22Rv1 (cell line): ENCODE measurements at regions not wholly inside any gene's neighbourhood (a gene's known extent, or its start where the extent isn't known, plus 50 kb on each side); places are given as distances from the start of the nearest gene placed in this dataset.

Experiments used
- H3K27ac ChIP-seq: fragments of 450-650 bp; 2 replicates; pipeline ENCODE4 v1.5.1; 2017
- CTCF ChIP-seq: fragments of 450-650 bp; IDR thresholded peaks from 2 replicates; pipeline ENCODE4 v1.5.1; 2017; ENCODE audit warnings: mild to moderate bottlenecking
- ZFX ChIP-seq: fragments of 450-650 bp; IDR thresholded peaks from 2 replicates; pipeline ENCODE4 v1.6.1; 2017; ENCODE audit warnings: antibody characterized with exemption, borderline replicate concordance

- TF ChIP-seq ZFX, result no peak
- TF ChIP-seq CTCF, result no peak
- H3K27ac ChIP-seq, result no peak overlapping the region
These were observed 86.3 kb upstream of the MAML3 start for GRCh38 chr4:140240237-140240636.

- peak overlapping the region; percentile 98 for H3K27ac ChIP-seq
These were observed 85.3 kb upstream of the MAML3 start for GRCh38 chr4:140239311-140239710.

GRCh38 chr4:140238351-140239056 is 84.5 kb upstream of the MAML3 start:
- peak overlapping the region; percentile 98 for H3K27ac ChIP-seq
- TF ChIP-seq ZFX, result no peak
- TF ChIP-seq CTCF, result no peak

More at GRCh38 chr4:140239311-140239710, 85.3 kb upstream of the MAML3 start:
- TF ChIP-seq ZFX (no peak), CTCF (no peak)

GRCh38 chr4:140237616-140238350 is 83.8 kb upstream of the MAML3 start:
- TF ChIP-seq ZFX, result no peak
- TF ChIP-seq CTCF, result no peak
- peak overlapping the region; percentile 98 for H3K27ac ChIP-seq

GRCh38 chr4:140236654-140237169 is 82.7 kb upstream of the MAML3 start:
- peak overlapping the region; percentile 98 for H3K27ac ChIP-seq
- no peak for TF ChIP-seq ZFX
- no peak for TF ChIP-seq CTCF

GRCh38 chr4:140234697-140235060 is 80.7 kb upstream of the MAML3 start:
- no peak overlapping the region for H3K27ac ChIP-seq
- TF ChIP-seq ZFX, result no peak
- no peak for TF ChIP-seq CTCF
